ENCODE measurements at regions not wholly inside any gene's neighbourhood (a gene's known extent, or its start where the extent isn't known, plus 50 kb on each side); places are given as distances from the start of the nearest gene placed in this dataset.

DNA sequence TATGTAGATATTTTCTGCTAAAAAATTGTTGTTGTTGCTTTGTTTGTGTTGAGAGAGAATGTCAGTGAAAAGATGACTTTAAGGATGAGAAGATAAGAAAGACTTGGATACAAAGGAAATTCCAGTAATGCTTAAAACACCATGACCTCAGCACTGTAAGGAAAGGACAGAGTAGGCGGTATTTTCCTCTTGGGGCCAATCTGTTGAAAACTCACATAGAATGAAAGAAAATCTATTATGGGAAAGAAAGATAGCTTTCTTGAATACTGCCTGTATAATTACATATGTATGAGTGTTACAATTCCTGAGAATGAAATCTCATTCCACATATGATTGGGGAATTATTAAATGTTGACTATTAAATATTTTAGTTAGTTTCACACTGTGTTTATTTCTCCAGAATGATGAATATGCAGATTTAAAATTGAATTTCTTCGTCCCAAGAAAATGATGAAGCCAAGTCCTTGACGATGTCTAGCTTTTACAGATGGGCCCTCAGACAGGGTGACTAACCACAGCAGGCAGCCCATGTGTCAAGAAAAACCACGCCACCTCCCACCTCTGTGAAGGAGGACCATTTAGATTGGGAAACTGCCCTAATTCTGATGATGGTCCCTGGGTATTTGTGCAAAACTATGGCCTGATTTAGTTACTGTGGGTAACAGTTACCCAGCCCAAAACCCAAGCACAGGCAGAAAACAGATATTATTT, 49.7 kb upstream of the LMO4 start:
- DNase-seq: no peak
